Ascending aorta (tissue), 2 donors: ENCODE measurements at regions not wholly inside any gene's neighbourhood (a gene's known extent, or its start where the extent isn't known, plus 50 kb on each side); places are given as distances from the start of the nearest gene placed in this dataset.
"Not testable (repeated sequence)": the region's sequence is repeated elsewhere in the genome, so short reads cannot be mapped to it uniquely, and the experiment has no call there.

Experiments
- DNase-seq, 2 donors: peaks; one replicate each; pipeline ENCODE4 v3.0.0-alpha.2; 2019; ENCODE audit warnings: low spot score in 2 of 2
- H3K27ac ChIP-seq, 2 donors: fragments of 200-600 bp; sonication (generic); one replicate each; pipeline ENCODE4 v1.5.1; 2016 to 2017; ENCODE audit warnings: mild to moderate bottlenecking in 1 of 2
- H3K27me3 ChIP-seq: fragments of 200-600 bp; sonication (generic); one replicate; pipeline ENCODE4 v1.5.1; 2017
- H3K36me3 ChIP-seq, 2 donors: fragments of 200-600 bp; sonication (generic); one replicate each; pipeline ENCODE4 v1.5.1; 2016
- H3K4me1 ChIP-seq, 2 donors: fragments of 200-600 bp; sonication (generic); one replicate each; pipeline ENCODE4 v1.5.1; 2016 to 2017; ENCODE audit warnings: mild to moderate bottlenecking in 1 of 2
- H3K4me3 ChIP-seq, 2 donors: fragments of 200-600 bp; sonication (generic); one replicate each; pipeline ENCODE4 v1.5.1; 2016 to 2017; ENCODE audit warnings: mild to moderate bottlenecking in 1 of 2
- H3K9me3 ChIP-seq, 2 donors: fragments of 200-600 bp; sonication (generic); one replicate each; pipeline ENCODE4 v1.5.1; 2016
- CTCF ChIP-seq, 3 experiments: fragments of 200-600 bp in 2 of 3; fragments of 450-650 bp in 1 of 3; sonication (generic) in 2 of 3; IDR thresholded peaks; one replicate each; pipeline ENCODE4 v1.5.1; 2016 to 2019; ENCODE audit warnings: antibody characterized with exemption in 3 of 3, mild to moderate bottlenecking in 1 of 3, moderate library complexity in 1 of 3
- intact Hi-C: fragments of 100-400 bp; cut with DNase I; formaldehyde crosslinking; loops from one replicate; pipeline ENCODE4 v1.15.1; 2023

GRCh38 chr1:101497881-101498559, 261.2 kb downstream of the S1PR1 start:
- no peaks in the 10 kb centered on the region for H3K27me3 ChIP-seq
- intact Hi-C loops = no loop called here
- no peak for TF ChIP-seq CTCF (IDR thresholded peaks at IDR 0.05)
- no peaks in the 10 kb centered on the region for H3K4me1 ChIP-seq
- H3K4me3 ChIP-seq = no peak overlapping the region
- no peak overlapping the region for H3K27ac ChIP-seq
- H3K36me3 ChIP-seq = no peaks in the 10 kb centered on the region
- H3K9me3 ChIP-seq = no peaks in the 10 kb centered on the region
- no peak for DNase-seq

DNA sequence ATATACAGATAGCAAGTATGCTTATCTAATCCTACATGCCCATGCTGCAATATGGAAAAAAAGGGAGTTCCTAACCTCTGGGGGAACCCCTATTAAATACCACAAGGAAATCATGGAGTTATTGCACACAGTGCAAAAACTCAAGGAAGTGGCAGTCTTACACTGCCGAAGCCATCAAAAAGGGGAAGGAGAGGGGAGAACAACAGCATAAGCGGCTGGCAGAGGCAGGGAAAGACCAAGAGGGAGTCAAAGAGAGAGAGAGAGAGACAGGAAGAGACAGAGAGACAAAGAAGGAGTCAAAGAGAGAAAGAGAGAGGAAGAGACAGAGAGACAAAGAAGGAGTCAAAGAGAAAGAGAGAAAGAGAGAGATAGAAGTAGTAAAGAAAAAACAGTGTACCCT, 267.3 kb downstream of the S1PR1 start:
- DNase-seq, H3K4me3 ChIP-seq, H3K4me1 ChIP-seq, H3K36me3 ChIP-seq, intact Hi-C loops, H3K27me3 ChIP-seq, H3K27ac ChIP-seq, H3K9me3 ChIP-seq: not testable (repeated sequence)

DNA sequence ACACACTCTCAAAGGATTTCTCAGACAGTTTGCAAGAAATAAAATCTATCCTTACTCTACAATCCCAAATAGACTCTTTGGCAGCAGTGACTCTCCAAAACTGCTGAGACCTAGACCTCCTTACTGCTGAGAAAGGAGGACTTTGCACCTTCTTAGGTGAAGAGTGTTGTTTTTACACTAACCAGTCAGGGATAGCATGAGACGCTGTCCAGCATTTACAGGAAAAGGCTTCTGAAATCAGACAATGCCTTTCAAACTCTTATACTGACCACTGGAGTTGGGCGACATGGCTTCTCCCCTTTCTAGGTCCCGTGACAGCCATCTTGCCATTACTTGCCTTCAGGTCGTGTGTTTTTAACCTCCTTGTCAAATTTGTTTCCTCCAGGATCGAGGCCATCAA, 268.4 kb downstream of the S1PR1 start:
- H3K9me3 ChIP-seq, H3K27ac ChIP-seq, DNase-seq, H3K27me3 ChIP-seq, H3K4me1 ChIP-seq, H3K4me3 ChIP-seq, H3K36me3 ChIP-seq, intact Hi-C loops: not testable (repeated sequence)

DNA sequence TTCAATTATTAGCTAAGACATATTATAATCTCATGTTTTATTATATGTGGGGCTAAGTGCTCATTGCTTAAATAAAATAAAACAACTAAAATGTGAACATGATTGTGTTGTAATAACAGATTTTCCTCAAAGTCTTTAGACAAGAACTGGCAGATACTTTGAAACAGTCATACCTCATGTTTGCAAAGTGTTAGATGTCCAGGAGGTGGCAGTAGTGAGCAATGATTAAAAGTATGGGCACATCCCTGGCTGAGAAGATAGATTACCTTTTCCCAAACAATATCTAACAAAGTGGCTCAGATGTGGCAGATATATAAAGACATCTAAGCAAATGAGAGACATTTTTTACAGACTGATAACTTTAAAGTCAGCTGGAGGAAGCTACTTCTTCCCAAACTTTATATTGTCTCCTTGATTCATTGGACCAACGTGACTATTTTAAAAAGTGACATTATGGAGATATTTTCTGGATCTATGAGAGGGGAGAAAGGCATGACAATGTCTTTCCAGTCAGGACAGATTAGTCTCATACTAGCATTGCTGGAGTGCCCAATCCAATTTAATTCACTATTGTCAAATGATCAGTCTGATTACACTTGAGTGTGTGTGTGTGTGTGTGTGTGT, 269.8 kb downstream of the S1PR1 start:
- TF ChIP-seq CTCF (IDR thresholded peaks at IDR 0.05) = peak in 2 of 3 experiments; percentile 23 to 39
- intact Hi-C loops = no loop called here

GRCh38 chr1:101507547-101507971, 270.7 kb downstream of the S1PR1 start:
- Histone ChIP-seq H3K4me3 (no peak overlapping the region), H3K9me3 (no peaks in the 10 kb centered on the region), H3K36me3 (no peaks in the 10 kb centered on the region), H3K4me1 (no peaks in the 10 kb centered on the region), H3K27me3 (no peaks in the 10 kb centered on the region), H3K27ac (no peak overlapping the region)
- no peak for TF ChIP-seq CTCF (IDR thresholded peaks at IDR 0.05)
- intact Hi-C loops = no loop called here
- DNase-seq = no peak

More for the DNA sequence above, 269.8 kb downstream of the S1PR1 start:
- no peak overlapping the region for H3K4me3 ChIP-seq
- no peaks in the 10 kb centered on the region for H3K27me3 ChIP-seq
- DNase-seq = no peak
- H3K9me3 ChIP-seq = no peaks in the 10 kb centered on the region
- no peak overlapping the region for H3K27ac ChIP-seq
- no peaks in the 10 kb centered on the region for H3K4me1 ChIP-seq
- H3K36me3 ChIP-seq = no peaks in the 10 kb centered on the region

GRCh38 chr1:101508913-101509312, 272.1 kb downstream of the S1PR1 start:
- Histone ChIP-seq H3K4me3 (no peak overlapping the region), H3K4me1 (no peaks in the 10 kb centered on the region), H3K36me3 (no peaks in the 10 kb centered on the region), H3K27me3 (no peaks in the 10 kb centered on the region), H3K27ac (no peak overlapping the region), H3K9me3 (no peaks in the 10 kb centered on the region)
- TF ChIP-seq CTCF (IDR thresholded peaks at IDR 0.05) = no peak
- DNase-seq = no peak
- intact Hi-C loops = no loop called here
